ENCODE measurements at regions not wholly inside any gene's neighbourhood (a gene's known extent, or its start where the extent isn't known, plus 50 kb on each side); places are given as distances from the start of the nearest gene placed in this dataset.

- no peak for TF ChIP-seq POLR2A (IDR thresholded peaks at IDR 0.05)
- TF ChIP-seq, protein P1, sequence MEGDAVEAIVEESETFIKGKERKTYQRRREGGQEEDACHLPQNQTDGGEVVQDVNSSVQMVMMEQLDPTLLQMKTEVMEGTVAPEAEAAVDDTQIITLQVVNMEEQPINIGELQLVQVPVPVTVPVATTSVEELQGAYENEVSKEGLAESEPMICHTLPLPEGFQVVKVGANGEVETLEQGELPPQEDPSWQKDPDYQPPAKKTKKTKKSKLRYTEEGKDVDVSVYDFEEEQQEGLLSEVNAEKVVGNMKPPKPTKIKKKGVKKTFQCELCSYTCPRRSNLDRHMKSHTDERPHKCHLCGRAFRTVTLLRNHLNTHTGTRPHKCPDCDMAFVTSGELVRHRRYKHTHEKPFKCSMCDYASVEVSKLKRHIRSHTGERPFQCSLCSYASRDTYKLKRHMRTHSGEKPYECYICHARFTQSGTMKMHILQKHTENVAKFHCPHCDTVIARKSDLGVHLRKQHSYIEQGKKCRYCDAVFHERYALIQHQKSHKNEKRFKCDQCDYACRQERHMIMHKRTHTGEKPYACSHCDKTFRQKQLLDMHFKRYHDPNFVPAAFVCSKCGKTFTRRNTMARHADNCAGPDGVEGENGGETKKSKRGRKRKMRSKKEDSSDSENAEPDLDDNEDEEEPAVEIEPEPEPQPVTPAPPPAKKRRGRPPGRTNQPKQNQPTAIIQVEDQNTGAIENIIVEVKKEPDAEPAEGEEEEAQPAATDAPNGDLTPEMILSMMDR (IDR thresholded peaks at IDR 0.05): no peak
Measured at GRCh38 chr12:25317553-25317952, 66.8 kb upstream of the KRAS start.
